SK-N-SH (cell line): ENCODE measurements at regions not wholly inside any gene's neighbourhood (a gene's known extent, or its start where the extent isn't known, plus 50 kb on each side); places are given as distances from the start of the nearest gene placed in this dataset.

Source experiments
- EZH2phosphoT487 ChIP-seq: fragments of 200-600 bp; sonication (generic); IDR thresholded peaks from 2 replicates; pipeline ENCODE4 v1.6.1; 2017; ENCODE audit warnings: low read depth, mixed run types, mild to moderate bottlenecking, antibody characterized with exemption, moderate library complexity, borderline replicate concordance
- FOXM1 ChIP-seq: IDR thresholded peaks from 2 replicates; pipeline ENCODE4 v1.4.0; 2012; ENCODE audit warnings: low read depth, mild to moderate bottlenecking
- GATA2 ChIP-seq: sonication (generic); formaldehyde crosslinking; IDR thresholded peaks from 2 replicates; pipeline ENCODE4 v1.5.0; 2020; ENCODE audit warnings: mild to moderate bottlenecking, missing genetic modification reagents
- NFIC ChIP-seq: IDR thresholded peaks from 2 replicates; pipeline ENCODE4 v1.4.0; 2012; ENCODE audit warnings: borderline replicate concordance
- NRF1 ChIP-seq: IDR thresholded peaks from 2 replicates; pipeline ENCODE4 v1.6.1; 2012; ENCODE audit warnings: low read depth, mild to moderate bottlenecking, low read length
- POLR2AphosphoS5 ChIP-seq: IDR thresholded peaks from 2 replicates; pipeline ENCODE4 v1.6.1; 2012; ENCODE audit warnings: low read depth, low read length
- SIN3A ChIP-seq: IDR thresholded peaks from 2 replicates; pipeline ENCODE4 v1.6.1; 2012; ENCODE audit warnings: low read depth, mild to moderate bottlenecking, low read length, moderate library complexity, borderline replicate concordance
- SMC3 ChIP-seq: IDR thresholded peaks from 2 replicates; pipeline ENCODE4 v1.6.1; 2012; ENCODE audit warnings: low read depth, low read length, improper control_type of control experiment
- USF2 ChIP-seq: fragments of 150-350 bp; IDR thresholded peaks from 2 replicates; pipeline ENCODE4 v1.6.1; 2017; ENCODE audit warnings: antibody characterized with exemption, low read length, low read depth, borderline replicate concordance
- YY1 ChIP-seq: IDR thresholded peaks from 2 replicates; pipeline ENCODE4 v1.4.0; 2012; ENCODE audit warnings: low read depth, mild to moderate bottlenecking
- TF ChIP-seq, protein P1 (sequence below): fragments of 200-600 bp; sonication (generic); IDR thresholded peaks from 2 replicates; pipeline ENCODE4 v1.6.1; 2017; ENCODE audit warnings: antibody characterized with exemption, mild to moderate bottlenecking, moderate library complexity

GRCh38 chr6:12648171-12648570 is 68.4 kb upstream of the PHACTR1 start:
- no peak for TF ChIP-seq USF2
- TF ChIP-seq, protein P1, sequence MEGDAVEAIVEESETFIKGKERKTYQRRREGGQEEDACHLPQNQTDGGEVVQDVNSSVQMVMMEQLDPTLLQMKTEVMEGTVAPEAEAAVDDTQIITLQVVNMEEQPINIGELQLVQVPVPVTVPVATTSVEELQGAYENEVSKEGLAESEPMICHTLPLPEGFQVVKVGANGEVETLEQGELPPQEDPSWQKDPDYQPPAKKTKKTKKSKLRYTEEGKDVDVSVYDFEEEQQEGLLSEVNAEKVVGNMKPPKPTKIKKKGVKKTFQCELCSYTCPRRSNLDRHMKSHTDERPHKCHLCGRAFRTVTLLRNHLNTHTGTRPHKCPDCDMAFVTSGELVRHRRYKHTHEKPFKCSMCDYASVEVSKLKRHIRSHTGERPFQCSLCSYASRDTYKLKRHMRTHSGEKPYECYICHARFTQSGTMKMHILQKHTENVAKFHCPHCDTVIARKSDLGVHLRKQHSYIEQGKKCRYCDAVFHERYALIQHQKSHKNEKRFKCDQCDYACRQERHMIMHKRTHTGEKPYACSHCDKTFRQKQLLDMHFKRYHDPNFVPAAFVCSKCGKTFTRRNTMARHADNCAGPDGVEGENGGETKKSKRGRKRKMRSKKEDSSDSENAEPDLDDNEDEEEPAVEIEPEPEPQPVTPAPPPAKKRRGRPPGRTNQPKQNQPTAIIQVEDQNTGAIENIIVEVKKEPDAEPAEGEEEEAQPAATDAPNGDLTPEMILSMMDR: no peak
- TF ChIP-seq POLR2AphosphoS5: no peak
- no peak for TF ChIP-seq YY1
- no peak for TF ChIP-seq EZH2phosphoT487
- TF ChIP-seq NRF1: no peak
- TF ChIP-seq NFIC: no peak
- TF ChIP-seq GATA2 (CRISPR knock-in tag): no peak
- no peak for TF ChIP-seq SIN3A
- TF ChIP-seq SMC3: no peak
- TF ChIP-seq FOXM1: no peak
